H1 (cell line): ENCODE measurements at regions not wholly inside any gene's neighbourhood (a gene's known extent, or its start where the extent isn't known, plus 50 kb on each side); places are given as distances from the start of the nearest gene placed in this dataset.

ENCODE experiments used
- FOSL1 ChIP-seq: IDR thresholded peaks from 2 replicates; pipeline ENCODE4 v1.6.1; 2011; ENCODE audit warnings: mild to moderate bottlenecking, low read depth, low read length, moderate library complexity; ENCODE audit not compliant: insufficient read depth
- HDAC6 ChIP-seq: IDR thresholded peaks from one replicate; pipeline ENCODE4 v1.7.1; 2012; ENCODE audit warnings: low read depth, mild to moderate bottlenecking, inconsistent platforms, low read length, moderate library complexity
- KDM4A ChIP-seq: IDR thresholded peaks from one replicate; pipeline ENCODE4 v1.7.1; 2012; ENCODE audit warnings: low read depth, mild to moderate bottlenecking, moderate library complexity, low read length, inconsistent platforms; ENCODE audit not compliant: severe bottlenecking
- MAFK ChIP-seq: IDR thresholded peaks from 2 replicates; pipeline ENCODE4 v1.6.1; 2012; ENCODE audit warnings: low read depth, mild to moderate bottlenecking, improper control_type of control experiment, low read length
- SAP30 ChIP-seq: fragments of 300-600 bp; sonication (generic); IDR thresholded peaks from 2 replicates; pipeline ENCODE4 v1.7.1; 2012; ENCODE audit warnings: low read length, moderate library complexity, mild to moderate bottlenecking, inconsistent platforms; ENCODE audit not compliant: insufficient read depth, insufficient replicate concordance
- SRF ChIP-seq: IDR thresholded peaks from 2 replicates; pipeline ENCODE4 v1.6.1; 2011; ENCODE audit warnings: mild to moderate bottlenecking, low read depth, low read length, moderate library complexity
- TF ChIP-seq, protein P1 (sequence below): fragments of 300-600 bp; sonication (generic); IDR thresholded peaks from 2 replicates; pipeline ENCODE4 v1.7.1; 2012; ENCODE audit warnings: low read length, moderate library complexity, mild to moderate bottlenecking, inconsistent platforms; ENCODE audit not compliant: insufficient replicate concordance

DNA sequence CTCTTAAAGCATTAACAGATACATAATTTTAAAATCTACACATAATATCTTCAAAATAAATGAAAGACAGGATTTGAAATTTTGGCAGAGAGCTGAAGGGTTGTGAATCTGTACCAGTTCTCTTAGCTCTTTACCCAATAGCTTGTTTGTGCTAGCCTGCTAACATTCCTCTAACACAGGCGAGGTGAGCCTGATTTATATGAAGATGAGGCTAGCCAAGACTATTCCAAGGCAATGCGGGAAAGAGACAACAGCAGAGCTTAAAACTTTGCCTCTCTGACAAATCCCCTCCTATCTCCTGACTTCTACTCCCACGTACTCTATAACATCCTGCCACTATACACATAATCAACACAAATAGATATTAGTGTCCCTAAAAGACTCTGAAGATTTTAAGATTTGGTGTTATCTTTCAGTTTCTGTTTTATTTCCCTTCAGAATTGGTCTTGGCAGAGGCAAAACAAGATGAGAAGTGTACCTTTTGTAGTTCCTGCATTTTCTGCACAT, 745.6 kb upstream of the ZNF608 start (continued):
- TF ChIP-seq, protein P1, sequence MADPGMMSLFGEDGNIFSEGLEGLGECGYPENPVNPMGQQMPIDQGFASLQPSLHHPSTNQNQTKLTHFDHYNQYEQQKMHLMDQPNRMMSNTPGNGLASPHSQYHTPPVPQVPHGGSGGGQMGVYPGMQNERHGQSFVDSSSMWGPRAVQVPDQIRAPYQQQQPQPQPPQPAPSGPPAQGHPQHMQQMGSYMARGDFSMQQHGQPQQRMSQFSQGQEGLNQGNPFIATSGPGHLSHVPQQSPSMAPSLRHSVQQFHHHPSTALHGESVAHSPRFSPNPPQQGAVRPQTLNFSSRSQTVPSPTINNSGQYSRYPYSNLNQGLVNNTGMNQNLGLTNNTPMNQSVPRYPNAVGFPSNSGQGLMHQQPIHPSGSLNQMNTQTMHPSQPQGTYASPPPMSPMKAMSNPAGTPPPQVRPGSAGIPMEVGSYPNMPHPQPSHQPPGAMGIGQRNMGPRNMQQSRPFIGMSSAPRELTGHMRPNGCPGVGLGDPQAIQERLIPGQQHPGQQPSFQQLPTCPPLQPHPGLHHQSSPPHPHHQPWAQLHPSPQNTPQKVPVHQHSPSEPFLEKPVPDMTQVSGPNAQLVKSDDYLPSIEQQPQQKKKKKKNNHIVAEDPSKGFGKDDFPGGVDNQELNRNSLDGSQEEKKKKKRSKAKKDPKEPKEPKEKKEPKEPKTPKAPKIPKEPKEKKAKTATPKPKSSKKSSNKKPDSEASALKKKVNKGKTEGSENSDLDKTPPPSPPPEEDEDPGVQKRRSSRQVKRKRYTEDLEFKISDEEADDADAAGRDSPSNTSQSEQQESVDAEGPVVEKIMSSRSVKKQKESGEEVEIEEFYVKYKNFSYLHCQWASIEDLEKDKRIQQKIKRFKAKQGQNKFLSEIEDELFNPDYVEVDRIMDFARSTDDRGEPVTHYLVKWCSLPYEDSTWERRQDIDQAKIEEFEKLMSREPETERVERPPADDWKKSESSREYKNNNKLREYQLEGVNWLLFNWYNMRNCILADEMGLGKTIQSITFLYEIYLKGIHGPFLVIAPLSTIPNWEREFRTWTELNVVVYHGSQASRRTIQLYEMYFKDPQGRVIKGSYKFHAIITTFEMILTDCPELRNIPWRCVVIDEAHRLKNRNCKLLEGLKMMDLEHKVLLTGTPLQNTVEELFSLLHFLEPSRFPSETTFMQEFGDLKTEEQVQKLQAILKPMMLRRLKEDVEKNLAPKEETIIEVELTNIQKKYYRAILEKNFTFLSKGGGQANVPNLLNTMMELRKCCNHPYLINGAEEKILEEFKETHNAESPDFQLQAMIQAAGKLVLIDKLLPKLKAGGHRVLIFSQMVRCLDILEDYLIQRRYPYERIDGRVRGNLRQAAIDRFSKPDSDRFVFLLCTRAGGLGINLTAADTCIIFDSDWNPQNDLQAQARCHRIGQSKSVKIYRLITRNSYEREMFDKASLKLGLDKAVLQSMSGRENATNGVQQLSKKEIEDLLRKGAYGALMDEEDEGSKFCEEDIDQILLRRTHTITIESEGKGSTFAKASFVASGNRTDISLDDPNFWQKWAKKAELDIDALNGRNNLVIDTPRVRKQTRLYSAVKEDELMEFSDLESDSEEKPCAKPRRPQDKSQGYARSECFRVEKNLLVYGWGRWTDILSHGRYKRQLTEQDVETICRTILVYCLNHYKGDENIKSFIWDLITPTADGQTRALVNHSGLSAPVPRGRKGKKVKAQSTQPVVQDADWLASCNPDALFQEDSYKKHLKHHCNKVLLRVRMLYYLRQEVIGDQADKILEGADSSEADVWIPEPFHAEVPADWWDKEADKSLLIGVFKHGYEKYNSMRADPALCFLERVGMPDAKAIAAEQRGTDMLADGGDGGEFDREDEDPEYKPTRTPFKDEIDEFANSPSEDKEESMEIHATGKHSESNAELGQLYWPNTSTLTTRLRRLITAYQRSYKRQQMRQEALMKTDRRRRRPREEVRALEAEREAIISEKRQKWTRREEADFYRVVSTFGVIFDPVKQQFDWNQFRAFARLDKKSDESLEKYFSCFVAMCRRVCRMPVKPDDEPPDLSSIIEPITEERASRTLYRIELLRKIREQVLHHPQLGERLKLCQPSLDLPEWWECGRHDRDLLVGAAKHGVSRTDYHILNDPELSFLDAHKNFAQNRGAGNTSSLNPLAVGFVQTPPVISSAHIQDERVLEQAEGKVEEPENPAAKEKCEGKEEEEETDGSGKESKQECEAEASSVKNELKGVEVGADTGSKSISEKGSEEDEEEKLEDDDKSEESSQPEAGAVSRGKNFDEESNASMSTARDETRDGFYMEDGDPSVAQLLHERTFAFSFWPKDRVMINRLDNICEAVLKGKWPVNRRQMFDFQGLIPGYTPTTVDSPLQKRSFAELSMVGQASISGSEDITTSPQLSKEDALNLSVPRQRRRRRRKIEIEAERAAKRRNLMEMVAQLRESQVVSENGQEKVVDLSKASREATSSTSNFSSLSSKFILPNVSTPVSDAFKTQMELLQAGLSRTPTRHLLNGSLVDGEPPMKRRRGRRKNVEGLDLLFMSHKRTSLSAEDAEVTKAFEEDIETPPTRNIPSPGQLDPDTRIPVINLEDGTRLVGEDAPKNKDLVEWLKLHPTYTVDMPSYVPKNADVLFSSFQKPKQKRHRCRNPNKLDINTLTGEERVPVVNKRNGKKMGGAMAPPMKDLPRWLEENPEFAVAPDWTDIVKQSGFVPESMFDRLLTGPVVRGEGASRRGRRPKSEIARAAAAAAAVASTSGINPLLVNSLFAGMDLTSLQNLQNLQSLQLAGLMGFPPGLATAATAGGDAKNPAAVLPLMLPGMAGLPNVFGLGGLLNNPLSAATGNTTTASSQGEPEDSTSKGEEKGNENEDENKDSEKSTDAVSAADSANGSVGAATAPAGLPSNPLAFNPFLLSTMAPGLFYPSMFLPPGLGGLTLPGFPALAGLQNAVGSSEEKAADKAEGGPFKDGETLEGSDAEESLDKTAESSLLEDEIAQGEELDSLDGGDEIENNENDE, result no peak
- TF ChIP-seq FOSL1, result no peak
- no peak for TF ChIP-seq SAP30
- TF ChIP-seq SRF, result no peak
- TF ChIP-seq HDAC6, result no peak
- no peak for TF ChIP-seq MAFK
- TF ChIP-seq KDM4A, result no peak
